ENCODE measurements at regions not wholly inside any gene's neighbourhood (a gene's known extent, or its start where the extent isn't known, plus 50 kb on each side); places are given as distances from the start of the nearest gene placed in this dataset.

DNA sequence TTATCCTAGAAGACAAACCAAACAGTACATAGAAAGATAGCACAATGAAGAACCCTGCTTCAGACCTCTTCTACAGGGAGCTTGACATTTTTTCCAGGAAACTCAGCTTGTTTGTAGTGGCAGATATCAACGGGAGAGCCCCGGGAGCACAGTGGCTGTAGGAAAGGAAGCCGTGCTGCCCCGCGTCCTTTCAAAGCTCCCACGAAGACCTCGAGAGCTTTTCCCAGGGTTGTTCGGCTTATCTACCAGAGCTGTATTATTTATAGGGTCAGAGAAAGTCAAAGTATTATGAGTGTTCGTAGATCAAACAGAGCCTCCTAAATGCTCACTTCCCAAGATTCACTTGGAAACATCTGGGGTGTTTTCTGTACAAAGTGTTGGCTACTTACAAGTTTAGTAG is 167.1 kb upstream of the COPS8 start:
- Histone ChIP-seq H2BK5ac (ENCODE audit: low read depth, low read length) (no peak overlapping the region), H3K18ac (ENCODE audit: extremely low read depth, low read length) (no peak overlapping the region), H3K23ac (ENCODE audit: insufficient read length) (no peak overlapping the region), H4K20me1 (replicated peaks in 1 of 2; ENCODE audit: control insufficient read depth in 1 of 2, insufficient read depth in 2 of 2, low read length in 2 of 2) (no peaks in the 10 kb centered on the region), H3K56ac (replicated peaks; ENCODE audit: insufficient read length, low read depth, low read length) (no peak overlapping the region), H3K4ac (replicated peaks; ENCODE audit: insufficient read length, low read depth, low read length) (no peak overlapping the region), H3K79me2 (ENCODE audit: control insufficient read depth in 1 of 2, insufficient read depth in 2 of 2, low read length in 2 of 2) (no peaks in the 10 kb centered on the region; a peak in 1 of 4 replicates), H3K27ac (ENCODE audit: low read depth, low read length) (no peak overlapping the region), H2BK20ac (ENCODE audit: low read length) (no peak overlapping the region), H3K14ac (ENCODE audit: insufficient read length) (no peak overlapping the region), H4K5ac (ENCODE audit: insufficient read length, low read depth, low read length) (no peak overlapping the region), H2BK120ac (replicated peaks; ENCODE audit: low read depth, low read length) (no peak overlapping the region), H3K79me1 (ENCODE audit: low read depth, low read length) (no peaks in the 10 kb centered on the region), H3K9me3 (ENCODE audit: insufficient read depth in 2 of 2, low read depth in 1 of 2, low read length in 1 of 2) (no peaks in the 10 kb centered on the region), H2AK5ac (ENCODE audit: low read depth, low read length) (no peak overlapping the region), H3K36me3 (ENCODE audit: control insufficient read depth in 2 of 4, insufficient read depth in 4 of 4, low read length in 3 of 4) (no peaks in the 10 kb centered on the region), H2BK15ac (ENCODE audit: low read length) (no peak overlapping the region), H3K4me2 (ENCODE audit: insufficient read depth in 1 of 2, low read depth in 2 of 2, low read length in 2 of 2) (no peak overlapping the region), H4K91ac (replicated peaks; ENCODE audit: insufficient read length, low read length) (no peak overlapping the region), H4K8ac (ENCODE audit: extremely low read depth, insufficient read depth, low read length) (no peak overlapping the region), H3K4me3 (ENCODE audit: extremely low read depth in 1 of 4, insufficient read depth in 2 of 4, low read depth in 3 of 4, low read length in 4 of 4) (no peak overlapping the region), H3K27me3 (replicated peaks in 1 of 4; ENCODE audit: control insufficient read depth in 3 of 4, extremely low read depth in 1 of 4, insufficient read depth in 3 of 4, low read length in 3 of 4) (no peaks in the 10 kb centered on the region), H3K9ac (replicated peaks in 1 of 4; ENCODE audit: extremely low read depth in 1 of 4, low read depth in 3 of 4, low read length in 3 of 4) (no peak overlapping the region), H3K4me1 (replicated peaks in 1 of 4; ENCODE audit: control insufficient read depth in 3 of 4, insufficient read depth in 4 of 4, low read length in 3 of 4) (no peaks in the 10 kb centered on the region; a peak in 1 of 7 replicates), H2AFZ (ENCODE audit: low read length) (no peak overlapping the region), H3K23me2 (ENCODE audit: low read depth, low read length) (no peaks in the 10 kb centered on the region), H2BK12ac (ENCODE audit: low read depth, low read length) (no peak overlapping the region)
- ChIA-PET CTCF (ENCODE audit: partially characterized antibody) (interaction anchor here (0.8 to 1.4 kb wide), 5 partner anchors 10 to 568 kb away, joined by 3 read pairs; no protein-coding TSS in a partner anchor), POLR2A (ENCODE audit: partially characterized antibody) (no interaction called here)
- TF ChIP-seq TCF12 (IDR thresholded peaks at IDR 0.05; ENCODE audit: low read depth, low read length) (no peak), SAP30 (IDR thresholded peaks at IDR 0.05; ENCODE audit: insufficient read depth, insufficient replicate concordance, low read length) (no peak), SP4 (IDR thresholded peaks at IDR 0.05; ENCODE audit: low read length) (no peak), JUN (IDR thresholded peaks at IDR 0.05; ENCODE audit: low read depth, low read length) (no peak), KDM5A (IDR thresholded peaks at IDR 0.05; ENCODE audit: low read length) (no peak), CBX5 (IDR thresholded peaks at IDR 0.05; ENCODE audit: low read depth, low read length) (no peak), ZNF274 (IDR thresholded peaks at IDR 0.05; ENCODE audit: borderline replicate concordance, extremely low read depth, low read length) (no peak), CBX8 (IDR thresholded peaks at IDR 0.05; ENCODE audit: borderline replicate concordance, low read depth, low read length) (no peak), POU5F1 (IDR thresholded peaks at IDR 0.05; ENCODE audit: low read depth, low read length) (no peak), TBP (IDR thresholded peaks at IDR 0.05; ENCODE audit: low read depth, low read length) (no peak), TAF7 (optimal IDR thresholded peaks at IDR 0.05; ENCODE audit: borderline replicate concordance, low read depth, low read length) (no peak), SUZ12 (IDR thresholded peaks at IDR 0.05; ENCODE audit: low read length) (no peak)
- 92% methylated on average over 9 of the region's 9 CpGs; no CpG with 5 or more reads in 1 of the 2 experiments for WGBS, 2 experiments (ENCODE audit: extremely low coverage in 1 of 2, insufficient coverage in 1 of 2, insufficient read length in 1 of 2, insufficient replicate concordance in 2 of 2, low coverage in 1 of 2, low lambda C conversion rate in 2 of 2, missing lambda C conversion rate in 1 of 2)
- DNase-seq (ENCODE audit: low read depth in 1 of 2, low spot score in 2 of 2) (no peak), FAIRE-seq (no peak)

All from H1 (cell line).